IMR-90 (cell line): ENCODE measurements at regions not wholly inside any gene's neighbourhood (a gene's known extent, or its start where the extent isn't known, plus 50 kb on each side); places are given as distances from the start of the nearest gene placed in this dataset.

Source experiments
- BHLHE40 ChIP-seq: fragments of 150-350 bp; IDR thresholded peaks from 2 replicates; pipeline ENCODE4 v1.6.1; 2016; ENCODE audit warnings: mild to moderate bottlenecking, low read depth, low read length
- CEBPB ChIP-seq: IDR thresholded peaks from 2 replicates; pipeline ENCODE4 v1.6.1; 2012; ENCODE audit warnings: low read depth, low read length, improper control_type of control experiment
- CHD1 ChIP-seq: IDR thresholded peaks from 2 replicates; pipeline ENCODE4 v1.6.1; 2012; ENCODE audit warnings: low read depth, low read length, improper control_type of control experiment
- CTCF ChIP-seq: conservative IDR thresholded peaks from 2 replicates; pipeline ENCODE4 v1.5.1; 2012; ENCODE audit warnings: mild to moderate bottlenecking, low read depth, low read length, improper control_type of control experiment
- MAFK ChIP-seq: IDR thresholded peaks from 2 replicates; pipeline ENCODE4 v1.6.1; 2012; ENCODE audit warnings: low read depth, low read length, improper control_type of control experiment
- MAZ ChIP-seq: IDR thresholded peaks from 2 replicates; pipeline ENCODE4 v1.6.1; 2012; ENCODE audit warnings: low read depth, mild to moderate bottlenecking, low read length, improper control_type of control experiment, moderate library complexity, borderline replicate concordance
- MXI1 ChIP-seq: IDR thresholded peaks from 2 replicates; pipeline ENCODE4 v1.6.1; 2012; ENCODE audit warnings: low read depth, mild to moderate bottlenecking, low read length, moderate library complexity, borderline replicate concordance
- NFE2L2 ChIP-seq: fragments of 150-350 bp; IDR thresholded peaks from 2 replicates; pipeline ENCODE4 v1.6.1; 2016; ENCODE audit warnings: low read depth, mild to moderate bottlenecking, low read length
- POLR2A ChIP-seq: IDR thresholded peaks from 2 replicates; pipeline ENCODE4 v1.6.1; 2012; ENCODE audit warnings: mild to moderate bottlenecking, low read depth, low read length
- RAD21 ChIP-seq: IDR thresholded peaks from 2 replicates; pipeline ENCODE4 v1.6.1; 2012; ENCODE audit warnings: low read length, improper control_type of control experiment
- RCOR1 ChIP-seq: IDR thresholded peaks from 2 replicates; pipeline ENCODE4 v1.6.1; 2012; ENCODE audit warnings: mild to moderate bottlenecking, low read length, improper control_type of control experiment; ENCODE audit not compliant: insufficient replicate concordance
- RFX5 ChIP-seq: IDR thresholded peaks from 2 replicates; pipeline ENCODE4 v1.8.0; 2012; ENCODE audit warnings: low read depth, mild to moderate bottlenecking, low read length, moderate library complexity
- SMC3 ChIP-seq: fragments of 150-350 bp; IDR thresholded peaks from 2 replicates; pipeline ENCODE4 v1.6.1; 2016; ENCODE audit warnings: low read depth, mild to moderate bottlenecking, antibody characterized with exemption, low read length, moderate library complexity
- TF ChIP-seq, protein P1 (sequence below): fragments of 150-350 bp; IDR thresholded peaks from 2 replicates; pipeline ENCODE4 v1.6.1; 2017; ENCODE audit warnings: mild to moderate bottlenecking, antibody characterized with exemption, low read length, low read depth

GRCh38 chr9:13688223-13688989 lies 408.9 kb upstream of the MPDZ start:
- no peak for TF ChIP-seq CTCF
- TF ChIP-seq RCOR1: no peak
- no peak for TF ChIP-seq POLR2A
- TF ChIP-seq CEBPB: no peak
- TF ChIP-seq RAD21: no peak
- TF ChIP-seq, protein P1, sequence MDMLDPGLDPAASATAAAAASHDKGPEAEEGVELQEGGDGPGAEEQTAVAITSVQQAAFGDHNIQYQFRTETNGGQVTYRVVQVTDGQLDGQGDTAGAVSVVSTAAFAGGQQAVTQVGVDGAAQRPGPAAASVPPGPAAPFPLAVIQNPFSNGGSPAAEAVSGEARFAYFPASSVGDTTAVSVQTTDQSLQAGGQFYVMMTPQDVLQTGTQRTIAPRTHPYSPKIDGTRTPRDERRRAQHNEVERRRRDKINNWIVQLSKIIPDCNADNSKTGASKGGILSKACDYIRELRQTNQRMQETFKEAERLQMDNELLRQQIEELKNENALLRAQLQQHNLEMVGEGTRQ: no peak
- TF ChIP-seq CHD1: no peak
- no peak for TF ChIP-seq MAZ
- no peak for TF ChIP-seq SMC3
- TF ChIP-seq BHLHE40: no peak
- TF ChIP-seq RFX5: no peak
- TF ChIP-seq MXI1: no peak
- TF ChIP-seq MAFK: no peak
- TF ChIP-seq NFE2L2: no peak
